Daoy (cell line): ENCODE measurements at regions not wholly inside any gene's neighbourhood (a gene's known extent, or its start where the extent isn't known, plus 50 kb on each side); places are given as distances from the start of the nearest gene placed in this dataset.
"Not testable (repeated sequence)": the region's sequence is repeated elsewhere in the genome, so short reads cannot be mapped to it uniquely, and the experiment has no call there.

Experiments
- DNase-seq: peaks from one replicate; pipeline ENCODE4 v3.0.0-alpha.2; 2015; ENCODE audit warnings: low read depth

DNA sequence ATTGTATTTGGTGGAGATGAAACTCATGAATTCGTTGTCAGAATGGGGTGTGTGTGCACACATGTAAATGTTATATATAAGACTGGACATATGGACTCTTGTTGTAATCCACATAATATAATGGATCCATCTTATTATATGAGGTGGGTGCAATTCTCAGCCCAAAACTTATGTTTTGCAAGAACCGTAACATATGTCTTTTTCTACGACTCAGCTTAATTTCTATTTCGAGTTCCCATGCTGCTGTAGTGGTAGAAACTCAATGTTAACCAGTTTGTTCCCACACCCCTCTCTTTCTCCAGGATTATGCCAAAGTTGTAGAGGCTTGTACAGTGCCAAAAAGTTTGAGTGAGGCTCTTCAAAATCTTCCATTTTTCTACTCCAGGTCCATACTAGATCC, 112.5 kb upstream of the SPOPL start:
- DNase-seq: no peak

DNA sequence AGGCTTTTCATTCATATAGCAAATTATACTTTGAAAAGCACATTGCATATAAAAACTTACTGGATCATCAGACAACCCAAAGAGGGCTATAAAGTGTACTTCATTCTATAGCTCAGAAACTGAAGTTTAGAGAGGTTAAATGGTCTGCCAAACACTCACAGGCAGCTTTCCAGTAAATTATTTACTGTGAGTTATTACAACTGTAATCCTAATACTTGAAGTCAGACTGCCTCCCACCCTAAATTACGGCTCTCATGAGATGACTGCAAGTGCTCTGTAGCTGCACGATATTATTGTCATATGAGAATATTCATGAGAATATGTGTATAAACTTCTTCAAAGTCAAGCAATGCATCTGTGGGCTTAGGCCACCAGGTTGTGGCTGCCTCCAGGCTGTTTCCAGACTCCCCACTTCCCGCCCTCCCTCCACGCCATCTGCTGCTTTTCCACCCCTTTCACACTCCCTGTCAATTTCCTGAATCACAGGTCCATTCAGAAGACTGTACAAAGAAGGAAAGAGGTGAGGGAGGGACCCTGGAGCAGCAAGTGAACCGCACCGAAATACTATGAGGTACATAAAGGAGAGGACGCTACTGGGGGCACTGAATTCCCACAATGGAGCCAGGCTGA, 111.1 kb upstream of the SPOPL start:
- no peak for DNase-seq

GRCh38 chr2:138391946-138392345, 109.6 kb upstream of the SPOPL start:
- no peak for DNase-seq

DNA sequence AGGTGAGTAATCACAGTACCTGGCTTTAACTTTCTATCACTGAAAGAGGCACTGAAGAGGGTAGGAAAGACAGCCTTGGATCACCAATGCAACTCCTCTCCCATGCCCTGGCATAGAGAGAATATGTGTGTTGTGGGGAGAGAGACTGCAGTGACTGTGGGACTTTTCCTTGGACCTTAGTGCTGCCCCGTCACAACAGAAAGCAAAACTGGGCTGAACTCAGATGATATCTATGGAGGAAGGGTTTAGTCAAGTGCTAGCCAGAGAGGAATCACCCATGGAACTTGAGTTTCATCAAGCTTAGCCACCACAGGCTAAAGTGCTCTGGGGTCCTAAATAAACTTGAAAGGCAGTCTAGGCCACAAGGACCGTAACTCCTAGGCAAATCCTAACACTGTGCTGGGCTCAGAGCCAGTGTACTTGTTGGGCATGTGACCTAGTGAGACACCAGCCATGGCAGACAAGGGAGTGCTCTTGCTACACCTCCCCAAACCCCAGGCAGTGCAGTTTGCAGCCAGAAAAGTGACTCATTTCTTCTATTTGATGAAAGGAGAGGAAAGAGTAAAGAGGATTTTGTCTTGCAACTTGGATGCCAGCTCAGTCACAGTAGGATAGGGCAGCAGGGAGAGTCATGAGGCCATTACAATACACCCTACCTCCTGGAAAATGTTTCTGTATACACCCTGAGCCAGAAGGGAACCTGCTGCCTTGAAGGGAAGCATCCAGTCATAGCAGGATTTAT, 105.8 kb upstream of the SPOPL start:
- peak; percentile 62 for DNase-seq

- no peak for DNase-seq
Observed at GRCh38 chr2:138396843-138397242, 104.7 kb upstream of the SPOPL start.

DNA sequence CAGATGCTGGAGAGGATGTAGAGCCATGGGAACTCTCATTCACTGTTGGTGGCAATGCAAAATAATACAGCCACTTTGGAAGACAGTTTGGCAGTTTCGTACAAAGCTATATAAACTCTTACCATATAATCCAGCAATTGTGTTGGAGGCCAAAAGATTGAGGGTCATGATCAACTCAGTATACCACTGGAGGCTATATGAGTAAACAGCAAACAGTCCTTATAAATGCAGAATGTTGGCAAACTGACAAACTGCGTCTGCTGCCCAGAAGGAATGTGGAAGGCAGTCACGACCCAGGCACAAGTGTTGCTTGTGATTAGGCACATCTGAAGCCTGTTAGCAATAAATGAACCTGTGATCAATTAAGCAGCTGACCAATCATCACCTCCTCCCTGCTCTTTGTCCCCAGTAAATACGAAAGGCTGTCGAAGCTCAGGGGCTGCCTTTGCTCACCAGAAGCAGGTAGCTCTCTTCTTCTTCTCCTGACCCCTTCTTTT, 98.1 kb upstream of the SPOPL start:
- no peak for DNase-seq

GRCh38 chr2:138414014-138414413, 87.6 kb upstream of the SPOPL start:
- DNase-seq: no peak

GRCh38 chr2:138415985-138416384, 85.6 kb upstream of the SPOPL start:
- no peak for DNase-seq

- no peak for DNase-seq
Observed at GRCh38 chr2:138418453-138418852, 83.1 kb upstream of the SPOPL start.

GRCh38 chr2:138421315-138421970, 80.1 kb upstream of the SPOPL start:
- peak; percentile 11 for DNase-seq

DNA sequence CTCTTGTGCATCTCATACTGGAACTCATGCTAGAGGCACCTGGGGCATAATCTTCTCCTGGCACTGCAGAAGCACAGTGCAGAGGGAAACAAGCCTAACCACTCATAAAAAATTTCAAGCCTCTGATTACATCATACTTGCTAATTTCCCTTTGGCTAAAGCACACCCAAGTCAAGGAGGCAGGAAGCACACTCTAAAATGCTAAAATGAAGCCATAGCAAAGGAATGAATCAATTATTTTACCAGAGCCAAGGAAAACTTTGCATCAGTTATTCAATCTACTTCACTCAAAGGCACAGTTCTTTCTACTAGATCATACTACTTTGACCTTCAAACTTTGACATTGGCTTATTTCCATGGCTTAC, 79.6 kb upstream of the SPOPL start:
- DNase-seq: peak; percentile 66

- no peak for DNase-seq
Observed at GRCh38 chr2:138423198-138423597, 78.4 kb upstream of the SPOPL start.

DNA sequence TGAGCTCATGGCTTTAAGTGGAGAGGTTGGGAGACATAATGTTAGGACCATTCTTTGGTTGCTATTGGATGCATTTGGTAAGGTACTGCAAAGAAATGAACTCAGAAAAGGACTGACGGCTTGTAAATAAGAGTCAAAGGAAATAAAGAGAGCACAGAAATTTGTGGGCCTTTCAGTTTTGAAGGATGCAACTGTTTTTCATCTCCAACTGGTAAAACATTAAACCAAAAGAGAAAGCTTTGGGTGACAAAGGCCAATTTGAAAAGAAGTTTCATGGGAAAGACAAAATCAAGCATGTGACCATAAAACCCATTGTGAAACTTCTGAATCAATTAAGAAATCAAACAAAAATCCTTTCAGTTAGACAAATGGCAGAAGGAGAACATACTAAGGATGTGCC, 77.8 kb upstream of the SPOPL start:
- no peak for DNase-seq

GRCh38 chr2:138424436-138425140, 77.0 kb upstream of the SPOPL start:
- no peak for DNase-seq

- not testable (repeated sequence) for DNase-seq
Observed at GRCh38 chr2:138426116-138426515, 75.5 kb upstream of the SPOPL start.

DNA sequence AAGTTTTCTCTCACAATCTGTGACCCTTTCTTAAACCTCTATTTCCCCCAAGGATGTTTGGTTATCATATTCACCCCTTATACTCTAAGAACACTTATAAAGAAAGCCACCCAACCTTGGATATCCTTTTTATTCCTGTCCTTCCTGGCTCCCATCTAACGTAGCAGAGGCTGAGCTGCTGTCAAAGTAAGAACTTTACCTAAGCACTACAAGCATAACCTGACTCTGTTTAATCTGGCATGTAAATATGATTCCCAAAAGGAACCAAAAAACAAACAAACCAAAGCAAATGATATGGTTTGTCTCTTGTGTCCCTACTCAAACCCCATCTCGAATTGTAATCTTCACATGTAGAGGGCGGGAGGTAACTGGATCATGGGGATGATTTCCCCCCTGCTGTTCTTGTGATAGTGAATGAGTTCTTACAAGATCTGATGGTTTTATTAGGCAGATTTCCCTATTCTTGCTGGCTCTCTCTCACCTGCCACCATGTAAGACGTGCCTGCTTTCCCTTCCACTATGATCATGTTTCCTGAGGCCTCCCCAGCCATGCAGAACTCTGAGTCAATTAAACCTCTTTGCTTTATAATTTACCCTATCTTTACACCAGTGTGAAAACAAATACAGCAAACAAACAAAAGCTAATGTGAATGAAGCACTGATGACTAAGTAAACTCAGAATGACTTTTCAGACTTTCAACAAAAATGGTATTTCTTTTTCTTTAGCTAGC, 72.7 kb upstream of the SPOPL start:
- no peak for DNase-seq

DNA sequence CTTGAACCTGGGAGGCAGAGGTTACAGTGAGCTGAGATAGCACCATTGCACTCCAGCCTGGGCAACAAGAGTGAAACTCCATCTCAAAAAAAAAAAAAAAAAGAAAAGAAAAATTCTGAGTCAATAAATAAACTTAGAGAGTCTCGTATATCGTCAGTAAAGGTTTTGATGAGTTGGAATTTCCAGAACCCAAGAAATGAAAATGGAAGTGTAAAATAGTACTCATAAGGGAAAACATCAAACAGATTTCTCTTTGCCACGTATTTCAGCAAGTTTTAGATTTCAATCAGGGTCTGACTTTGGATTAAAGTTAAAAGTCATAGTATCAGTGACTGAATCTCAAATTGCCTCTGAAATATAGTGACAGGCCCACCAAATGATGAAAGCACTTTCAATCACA, 71.4 kb upstream of the SPOPL start:
- no peak for DNase-seq

- peak; percentile 7 for DNase-seq
Observed at GRCh38 chr2:138432971-138433370, 68.6 kb upstream of the SPOPL start.

DNA sequence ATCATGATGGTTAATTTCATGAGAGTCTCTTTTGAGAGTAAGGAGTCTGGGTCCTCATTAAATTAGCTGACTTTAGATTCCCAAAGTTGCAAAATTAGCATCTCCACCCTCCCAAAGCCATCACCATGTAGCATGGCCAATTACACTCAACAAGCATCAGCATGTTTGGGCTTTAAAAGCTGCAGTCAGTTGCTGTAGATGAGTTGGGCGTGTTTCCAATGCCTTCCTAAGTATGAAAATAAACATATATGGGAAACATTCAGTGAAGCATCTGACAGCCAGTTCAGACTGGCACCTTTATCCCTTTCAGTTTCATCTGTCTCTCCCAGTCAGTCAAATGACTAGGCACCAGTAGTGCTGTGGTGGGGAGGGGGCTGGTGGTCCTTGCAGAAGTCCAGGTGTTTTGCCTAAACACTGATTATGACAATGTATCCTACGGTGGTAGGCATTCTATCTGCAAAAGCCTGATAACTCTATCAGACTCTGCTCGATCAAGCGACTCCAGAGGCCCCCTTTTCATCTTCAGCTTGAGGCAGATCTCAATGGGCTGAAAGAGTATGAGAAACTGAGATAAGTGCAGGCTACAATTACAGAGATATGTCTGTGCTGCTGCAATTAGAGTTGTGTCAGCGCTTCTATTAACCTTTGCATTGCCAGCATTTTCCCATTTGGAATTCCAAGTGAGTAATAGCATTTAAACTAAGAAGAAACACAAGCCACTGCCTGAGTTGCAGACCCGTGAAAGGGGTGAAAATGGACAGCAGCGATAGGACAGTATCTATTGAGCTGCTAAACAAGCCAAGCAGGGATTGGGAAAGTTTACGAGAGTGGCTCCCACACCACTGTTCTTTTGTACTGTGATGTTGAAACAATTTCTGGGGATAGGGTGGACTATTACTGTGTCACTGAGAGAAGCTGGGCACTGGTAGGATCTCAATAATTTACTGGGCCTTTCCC, 67.3 kb upstream of the SPOPL start:
- no peak for DNase-seq

DNA sequence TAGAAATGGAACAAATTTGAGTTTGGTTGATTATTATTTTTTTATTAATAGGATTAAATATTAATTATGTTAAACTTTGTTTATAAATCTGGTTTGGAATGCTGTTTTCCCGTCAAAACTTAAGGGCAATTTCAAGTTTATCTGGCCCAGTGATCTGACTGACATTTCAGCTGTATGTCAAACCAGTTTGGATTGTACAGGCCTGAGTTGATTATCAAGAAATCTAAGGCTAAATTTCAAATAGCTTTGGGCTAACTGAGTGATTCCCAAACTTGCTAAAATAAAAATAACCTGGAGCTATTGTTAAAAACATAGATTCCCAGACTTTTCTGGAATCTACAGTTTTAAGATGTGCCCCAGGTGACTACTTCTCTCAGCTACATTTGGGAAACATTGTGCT, 65.9 kb upstream of the SPOPL start:
- no peak for DNase-seq

GRCh38 chr2:138439733-138440132, 61.8 kb upstream of the SPOPL start:
- DNase-seq: no peak
